HCT116 (cell line): ENCODE measurements at regions not wholly inside any gene's neighbourhood (a gene's known extent, or its start where the extent isn't known, plus 50 kb on each side); places are given as distances from the start of the nearest gene placed in this dataset.

Source experiments
- ATAC-seq: fragments of 200-7000 bp; cut with Tn5 transposase; 2 replicates; pipeline ENCODE4 v1.9.1; 2020; ENCODE audit warnings: mild to moderate bottlenecking, moderate library complexity
- BruUV-seq: library from RNA; stranded (reverse); fragments of 400-500 nt; replicated peaks from 2 replicates; lab custom pipeline; 2021; lab: Mats Ljungman, UMichigan
- CTCF ChIA-PET: fragments of 300-600 bp; sonication (Branson Sonifier 250); formaldehyde crosslinking; loops from one replicate; lab custom pipeline; 2021; ENCODE audit warnings: antibody characterized with exemption; lab: Charles Lee
- POLR2A ChIA-PET: fragments of 300-600, 350-600 bp; sonication (Branson Sonifier 250); formaldehyde crosslinking; loops from one replicate; lab custom pipeline; 2021; ENCODE audit warnings: antibody characterized with exemption; lab: Charles Lee
- RAD21 ChIA-PET, 2 experiments: fragments of 300-600 bp; sonication (Branson Sonifier 250); formaldehyde crosslinking; loops; one replicate each; lab custom pipeline; 2023; ENCODE audit warnings: low total read pairs in 2 of 2; ENCODE audit not compliant: uncharacterized antibody in 2 of 2, unreplicated experiment in 2 of 2, low non-redundant PET in 1 of 2; lab: Charles Lee
- DNase-seq: peaks from one replicate; pipeline ENCODE4 v3.0.0-alpha.2; 2010; ENCODE audit warnings: low read depth, low spot score
- H2AFZ ChIP-seq: fragments of 200-600 bp; shearing (Covaris generic), sonication (generic); 2 replicates; pipeline ENCODE4 v1.6.1; 2017; ENCODE audit warnings: low read depth, mixed run types, mixed read lengths, antibody characterized with exemption, low read length; ENCODE audit not compliant: poor library complexity, severe bottlenecking
- H3K27ac ChIP-seq: 2 replicates; pipeline ENCODE4 v1.5.1; 2012; ENCODE audit warnings: low read depth, low read length
- H3K27me3 ChIP-seq: fragments of 200-600 bp; sonication (generic); 2 replicates; pipeline ENCODE4 v1.6.1; 2016; ENCODE audit warnings: mixed run types, low read length, mixed read lengths; ENCODE audit not compliant: insufficient read depth
- H3K36me3 ChIP-seq, 2 experiments: fragments of 200-500 bp in 1 of 2; fragments of 200-600 bp in 1 of 2; sonication (Bioruptor generic) in 1 of 2; sonication (generic) in 1 of 2; 2 replicates each; pipeline versions ENCODE4 v1.5.1 to v1.6.1; 2014 to 2016; ENCODE audit warnings: low read length in 2 of 2, inconsistent platforms in 1 of 2, mixed read lengths in 1 of 2, mixed run types in 1 of 2; ENCODE audit not compliant: insufficient read depth in 2 of 2, control insufficient read depth in 1 of 2
- H3K4me1 ChIP-seq, 2 experiments: fragments of 200-600 bp in 1 of 2; sonication (generic) in 1 of 2; 2 replicates each; pipeline versions ENCODE4 v1.5.1 to v1.6.1; 2012 to 2017; ENCODE audit warnings: low read length in 2 of 2, inconsistent platforms in 1 of 2, mild to moderate bottlenecking in 1 of 2, mixed read lengths in 1 of 2, mixed run types in 1 of 2, moderate library complexity in 1 of 2; ENCODE audit not compliant: insufficient read depth in 2 of 2, control insufficient read depth in 1 of 2
- H3K4me2 ChIP-seq: fragments of 200-600 bp; sonication (generic); 2 replicates; pipeline ENCODE4 v1.6.1; 2017; ENCODE audit warnings: mixed run types, low read length, mixed read lengths
- H3K4me3 ChIP-seq, 2 experiments: fragments of 200-600 bp in 1 of 2; sonication (generic) in 1 of 2; replicated peaks in 1 of 2; 2 replicates each; pipeline ENCODE4 v1.5.1; 2011 to 2016; ENCODE audit warnings: low read length in 2 of 2, control low read depth in 1 of 2, low read depth in 1 of 2, mild to moderate bottlenecking in 1 of 2, mixed read lengths in 1 of 2, mixed run types in 1 of 2
- H3K79me2 ChIP-seq: fragments of 200-600 bp; sonication (generic); 2 replicates; pipeline ENCODE4 v1.6.1; 2017; ENCODE audit warnings: mild to moderate bottlenecking, mixed run types, low read length, moderate library complexity, mixed read lengths; ENCODE audit not compliant: insufficient read depth
- H3K9ac ChIP-seq: fragments of 200-600 bp; sonication (generic); 2 replicates; pipeline ENCODE4 v1.6.1; 2016; ENCODE audit warnings: low read length, mixed read lengths
- H3K9me2 ChIP-seq: fragments of 200-600 bp; sonication (generic), shearing (Covaris generic); 2 replicates; pipeline ENCODE4 v1.6.1; 2017; ENCODE audit warnings: mixed run types, mild to moderate bottlenecking, moderate library complexity; ENCODE audit not compliant: insufficient read depth
- H3K9me3 ChIP-seq, 2 experiments: fragments of 200-500 bp in 1 of 2; fragments of 200-600 bp in 1 of 2; sonication (Bioruptor generic) in 1 of 2; sonication (generic) in 1 of 2; 2 replicates each; pipeline ENCODE4 v1.6.1; 2014 to 2017; ENCODE audit warnings: low read length in 2 of 2, mixed read lengths in 2 of 2, inconsistent platforms in 1 of 2, low read depth in 1 of 2, mild to moderate bottlenecking in 1 of 2, mixed run types in 1 of 2, moderate library complexity in 1 of 2; ENCODE audit not compliant: control insufficient read depth in 1 of 2, insufficient read depth in 1 of 2
- H4K20me1 ChIP-seq: fragments of 200-600 bp; sonication (generic), shearing (Covaris generic); 2 replicates; pipeline ENCODE4 v1.6.1; 2017; ENCODE audit warnings: mixed run types, mild to moderate bottlenecking, moderate library complexity; ENCODE audit not compliant: insufficient read depth
- ATF3 ChIP-seq: IDR thresholded peaks from 2 replicates; pipeline ENCODE4 v1.6.1; 2012
- CTCF ChIP-seq, 3 experiments: fragments of 200-600 bp in 1 of 3; sonication (generic) in 1 of 3; IDR thresholded peaks in 2 of 3; conservative IDR thresholded peaks in 1 of 3; 2 replicates each; pipeline ENCODE4 v1.5.1; 2012 to 2017; ENCODE audit warnings: low read depth in 2 of 3, low read length in 2 of 3, antibody characterized with exemption in 1 of 3, borderline replicate concordance in 1 of 3, control low read depth in 1 of 3, mild to moderate bottlenecking in 1 of 3, mixed read lengths in 1 of 3, mixed run types in 1 of 3, moderate library complexity in 1 of 3; ENCODE audit not compliant: insufficient read depth in 1 of 3
- EGR1 ChIP-seq: IDR thresholded peaks from 2 replicates; pipeline ENCODE4 v1.6.1; 2012; ENCODE audit warnings: low read depth
- ELF1 ChIP-seq: IDR thresholded peaks from 2 replicates; pipeline ENCODE4 v1.6.1; 2012; ENCODE audit warnings: low read depth, borderline replicate concordance
- JUND ChIP-seq: IDR thresholded peaks from 2 replicates; pipeline ENCODE4 v1.6.1; 2012
- REST ChIP-seq: IDR thresholded peaks from 2 replicates; pipeline ENCODE4 v1.6.1; 2012; ENCODE audit warnings: low read depth
- SIN3A ChIP-seq: IDR thresholded peaks from 2 replicates; pipeline ENCODE4 v1.6.1; 2012; ENCODE audit warnings: low read depth
- SRF ChIP-seq: IDR thresholded peaks from 2 replicates; pipeline ENCODE4 v1.6.1; 2012; ENCODE audit warnings: low read depth
- ZFX ChIP-seq: fragments of 450-650 bp; IDR thresholded peaks from 2 replicates; pipeline ENCODE4 v1.6.1; 2017
- intact Hi-C: fragments of 100-400 bp; cut with micrococcal nuclease; formaldehyde crosslinking; loops from 2 replicates; pipeline ENCODE4 v1.10.0; 2022

GRCh38 chr10:69692267-69692666 is 62.2 kb downstream of the FAM241B start:
- no peak overlapping the region for H3K9ac ChIP-seq
- H3K27ac ChIP-seq: no peak overlapping the region
- no TSS peak for BruUV-seq
- DNase-seq: no peak
- no peaks in the 10 kb centered on the region for H3K9me2 ChIP-seq
- RAD21 ChIA-PET: no interaction called here
- CTCF ChIA-PET: no interaction called here
- peaks cover 0 to 9% of the 10 kb centered on the region in 2 experiments; a peak in 3 of 4 replicates for H3K4me1 ChIP-seq
- POLR2A ChIA-PET: no interaction called here
- H4K20me1 ChIP-seq: no peaks in the 10 kb centered on the region
- TF ChIP-seq SRF: no peak
- TF ChIP-seq JUND: no peak
- no peak for TF ChIP-seq EGR1
- no peak for TF ChIP-seq ELF1
- no peak for TF ChIP-seq SIN3A
- no peak for TF ChIP-seq ZFX
- no peak for TF ChIP-seq ATF3
- no peak for TF ChIP-seq REST
- no peak for TF ChIP-seq CTCF (IDR thresholded peaks at IDR 0.05 in 2 of 3, conservative IDR thresholded peaks at IDR 0.05 in 1 of 3; ENCODE audit: borderline replicate concordance in 1 of 3, insufficient read depth in 1 of 3, low read depth in 2 of 3, low read length in 2 of 3)
- TF ChIP-seq, all 23 proteins: peak for 0
- no peak overlapping the region for H3K4me3 ChIP-seq
- no peak overlapping the region for H3K4me2 ChIP-seq
- no peaks in the 10 kb centered on the region for H3K79me2 ChIP-seq
- H2AFZ ChIP-seq: no peak overlapping the region
- no peaks in the 10 kb centered on the region for H3K27me3 ChIP-seq
- H3K9me3 ChIP-seq: no peaks in the 10 kb centered on the region
- no peaks in the 10 kb centered on the region for H3K36me3 ChIP-seq
- ATAC-seq: no peak
- intact Hi-C loops: no loop called here
